H9 (cell line): ENCODE measurements at regions not wholly inside any gene's neighbourhood (a gene's known extent, or its start where the extent isn't known, plus 50 kb on each side); places are given as distances from the start of the nearest gene placed in this dataset.

Experiments used
- DNase-seq: peaks from one replicate; pipeline ENCODE4 v3.0.0-alpha.2; 2017
- H2AFZ ChIP-seq: one replicate; pipeline ENCODE4 v1.6.1; 2013; ENCODE audit warnings: mild to moderate bottlenecking, low read length, control low read depth, moderate library complexity
- H2AK5ac ChIP-seq: 2 replicates; pipeline ENCODE4 v1.6.1; 2013; ENCODE audit warnings: low read length, control low read depth, mixed read lengths; ENCODE audit not compliant: insufficient read length
- H2BK120ac ChIP-seq: one replicate; pipeline ENCODE4 v1.6.1; 2013; ENCODE audit warnings: low read depth, mild to moderate bottlenecking, low read length, control low read depth, inconsistent platforms; ENCODE audit not compliant: poor library complexity, severe bottlenecking
- H2BK12ac ChIP-seq: 2 replicates; pipeline ENCODE4 v1.6.1; 2013; ENCODE audit warnings: low read length, control low read depth, mixed read lengths, low read depth; ENCODE audit not compliant: insufficient read length
- H2BK15ac ChIP-seq: 2 replicates; pipeline ENCODE4 v1.6.1; 2013; ENCODE audit warnings: low read depth, low read length, control low read depth
- H2BK20ac ChIP-seq: one replicate; pipeline ENCODE4 v1.6.1; 2013; ENCODE audit warnings: low read depth, mild to moderate bottlenecking, low read length, control low read depth, inconsistent platforms; ENCODE audit not compliant: poor library complexity, severe bottlenecking
- H2BK5ac ChIP-seq: 2 replicates; pipeline ENCODE4 v1.6.1; 2013; ENCODE audit warnings: low read length, control low read depth, mixed read lengths; ENCODE audit not compliant: insufficient read length
- H3K14ac ChIP-seq: 2 replicates; pipeline ENCODE4 v1.6.1; 2013; ENCODE audit warnings: low read length, control low read depth; ENCODE audit not compliant: insufficient read depth
- H3K18ac ChIP-seq: 2 replicates; pipeline ENCODE4 v1.6.1; 2013; ENCODE audit warnings: low read depth, mild to moderate bottlenecking, mixed read lengths, low read length, control low read depth; ENCODE audit not compliant: insufficient read length
- H3K23ac ChIP-seq: 2 replicates; pipeline ENCODE4 v1.6.1; 2013; ENCODE audit warnings: low read length, control low read depth, mixed read lengths, low read depth; ENCODE audit not compliant: insufficient read length
- H3K23me2 ChIP-seq: 2 replicates; pipeline ENCODE4 v1.6.1; 2013; ENCODE audit warnings: low read depth, mild to moderate bottlenecking, mixed read lengths, low read length, control low read depth; ENCODE audit not compliant: insufficient read length, poor library complexity, severe bottlenecking
- H3K27ac ChIP-seq: 2 replicates; pipeline ENCODE4 v1.5.1; 2013; ENCODE audit warnings: low read length, control low read depth, mixed read lengths, low read depth; ENCODE audit not compliant: insufficient read length
- H3K27me3 ChIP-seq: 2 replicates; pipeline ENCODE4 v1.6.1; 2013; ENCODE audit warnings: low read length, control low read depth, inconsistent platforms; ENCODE audit not compliant: insufficient read depth
- H3K4ac ChIP-seq: 2 replicates; pipeline ENCODE4 v1.6.1; 2013; ENCODE audit warnings: low read depth, mild to moderate bottlenecking, control low read depth, inconsistent platforms, low read length, moderate library complexity
- H3K4me1 ChIP-seq: 2 replicates; pipeline ENCODE4 v1.6.1; 2013; ENCODE audit warnings: low read length, control low read depth, inconsistent platforms; ENCODE audit not compliant: insufficient read depth
- H3K4me2 ChIP-seq: 2 replicates; pipeline ENCODE4 v1.6.1; 2013; ENCODE audit warnings: low read length, control low read depth, mixed read lengths; ENCODE audit not compliant: insufficient read length, insufficient read depth
- H3K56ac ChIP-seq: 2 replicates; pipeline ENCODE4 v1.6.1; 2013; ENCODE audit warnings: low read depth, mild to moderate bottlenecking, mixed read lengths, low read length, control low read depth; ENCODE audit not compliant: insufficient read length
- H3K79me1 ChIP-seq: 2 replicates; pipeline ENCODE4 v1.6.1; 2013; ENCODE audit warnings: low read depth, mild to moderate bottlenecking, moderate library complexity, low read length, control low read depth, inconsistent platforms; ENCODE audit not compliant: insufficient read depth, poor library complexity, severe bottlenecking
- H3K79me2 ChIP-seq: 2 replicates; pipeline ENCODE4 v1.6.1; 2013; ENCODE audit warnings: low read length, control low read depth, inconsistent platforms; ENCODE audit not compliant: insufficient read depth
- H3K9ac ChIP-seq: 2 replicates; pipeline ENCODE4 v1.6.1; 2013; ENCODE audit warnings: low read length, control low read depth, mixed read lengths; ENCODE audit not compliant: insufficient read length; ENCODE audit errors: extremely low read depth
- H3K9me3 ChIP-seq: one replicate; pipeline ENCODE4 v1.6.1; 2013; ENCODE audit warnings: low read depth, low read length, inconsistent platforms; ENCODE audit not compliant: control insufficient read depth
- H3T11ph ChIP-seq: one replicate; pipeline ENCODE4 v1.6.1; 2013; ENCODE audit warnings: mild to moderate bottlenecking, low read length, control low read depth, inconsistent platforms
- H4K20me1 ChIP-seq: one replicate; pipeline ENCODE4 v1.6.1; 2013; ENCODE audit not compliant: control insufficient read depth, insufficient read length, insufficient read depth
- H4K5ac ChIP-seq: 2 replicates; pipeline ENCODE4 v1.6.1; 2013; ENCODE audit warnings: low read depth, mild to moderate bottlenecking, mixed read lengths, low read length, control low read depth; ENCODE audit not compliant: insufficient read length
- H4K8ac ChIP-seq: replicated peaks from 2 replicates; pipeline ENCODE4 v1.6.1; 2013; ENCODE audit warnings: low read length, control low read depth, mixed read lengths, low read depth; ENCODE audit not compliant: insufficient read length
- H4K91ac ChIP-seq: 2 replicates; pipeline ENCODE4 v1.6.1; 2013; ENCODE audit warnings: low read depth, mild to moderate bottlenecking, moderate library complexity, mixed read lengths, low read length, control low read depth; ENCODE audit not compliant: insufficient read length
- H3K27ac Mint-ChIP-seq, 3 experiments: 2 replicates in 2 of 3; 3 replicates in 1 of 3; pipeline ENCODE4 v1.8.0; 2020 to 2021; ENCODE audit warnings: mixed read lengths in 3 of 3, mild to moderate bottlenecking in 1 of 3, moderate library complexity in 1 of 3
- H3K27me3 Mint-ChIP-seq: 2 replicates; pipeline ENCODE4 v1.8.0; 2021; ENCODE audit warnings: low read depth, mild to moderate bottlenecking, moderate library complexity, mixed read lengths
- H3K36me3 Mint-ChIP-seq, 3 experiments: 2 replicates in 2 of 3; 3 replicates in 1 of 3; pipeline ENCODE4 v1.8.0; 2020 to 2021; ENCODE audit warnings: low read depth in 3 of 3, mixed read lengths in 3 of 3; ENCODE audit not compliant: insufficient read depth in 1 of 3
- H3K4me1 Mint-ChIP-seq, 2 experiments: 2 replicates each; pipeline ENCODE4 v1.8.0; 2020; ENCODE audit warnings: mixed read lengths in 2 of 2
- H3K4me3 Mint-ChIP-seq, 2 experiments: 2 replicates in 1 of 2; 3 replicates in 1 of 2; pipeline ENCODE4 v1.8.0; 2020 to 2021; ENCODE audit warnings: mild to moderate bottlenecking in 2 of 2, mixed read lengths in 2 of 2, moderate library complexity in 1 of 2
- H3K9me3 Mint-ChIP-seq, 2 experiments: 2 replicates in 1 of 2; 3 replicates in 1 of 2; pipeline ENCODE4 v1.8.0; 2020; ENCODE audit warnings: mild to moderate bottlenecking in 2 of 2, mixed read lengths in 2 of 2, moderate library complexity in 1 of 2
- WGBS: extraction: QIAGEN DNeasy Blood & Tissue Kit; methylation state at CpG from one replicate; pipeline ENCODE4 v1.1.7; 2013; ENCODE audit warnings: missing lambda C conversion rate, low lambda C conversion rate, mixed read lengths; ENCODE audit not compliant: insufficient read length; ENCODE audit errors: extremely low coverage; 5-methylcytosine and 5-hydroxymethylcytosine counted together
- TF ChIP-seq, protein P1 (sequence below): fragments of 200-600 bp; sonication (generic); conservative IDR thresholded peaks from 3 replicates; pipeline ENCODE4 v1.8.0; 2021; ENCODE audit warnings: antibody characterized with exemption, mild to moderate bottlenecking

DNA sequence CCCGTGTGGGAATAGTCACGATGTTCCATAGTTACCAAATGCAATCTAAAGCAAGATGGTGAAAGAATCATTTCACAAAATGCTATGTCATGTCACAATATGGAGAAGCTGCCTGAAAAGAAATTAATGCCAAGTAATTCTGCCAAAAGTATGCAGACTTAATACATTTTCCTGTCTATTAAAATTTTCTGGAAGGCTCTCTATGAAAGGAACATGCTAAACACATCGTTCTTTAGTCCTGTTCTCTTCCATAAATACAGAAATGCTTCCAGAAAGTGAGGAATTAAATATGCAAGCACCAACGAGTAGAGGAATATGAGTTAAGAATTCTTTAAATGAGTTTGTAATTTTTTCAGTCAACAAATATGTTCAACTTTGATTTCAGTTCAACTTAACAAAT is 266.8 kb upstream of the CRBN start:
- H2AK5ac ChIP-seq, result no peak overlapping the region
- H3K79me1 ChIP-seq, result no peaks in the 10 kb centered on the region
- H3K27me3 ChIP-seq, result no peaks in the 10 kb centered on the region
- H2AFZ ChIP-seq, result no peak overlapping the region
- no peaks in the 10 kb centered on the region for H3K9me3 Mint-ChIP-seq
- H3K4me3 Mint-ChIP-seq, result no peak overlapping the region
- H3K27me3 Mint-ChIP-seq, result no peaks in the 10 kb centered on the region; the same call in 1 of the 2 replicates
- peaks cover 5 to 6% of the 10 kb centered on the region in 2 experiments for H3K4me1 Mint-ChIP-seq
- H3K23me2 ChIP-seq, result no peaks in the 10 kb centered on the region
- no peaks in the 10 kb centered on the region for H3K4me1 ChIP-seq
- H4K8ac ChIP-seq, result no peak overlapping the region
- no peak overlapping the region for H3K18ac ChIP-seq
- TF ChIP-seq, protein P1, sequence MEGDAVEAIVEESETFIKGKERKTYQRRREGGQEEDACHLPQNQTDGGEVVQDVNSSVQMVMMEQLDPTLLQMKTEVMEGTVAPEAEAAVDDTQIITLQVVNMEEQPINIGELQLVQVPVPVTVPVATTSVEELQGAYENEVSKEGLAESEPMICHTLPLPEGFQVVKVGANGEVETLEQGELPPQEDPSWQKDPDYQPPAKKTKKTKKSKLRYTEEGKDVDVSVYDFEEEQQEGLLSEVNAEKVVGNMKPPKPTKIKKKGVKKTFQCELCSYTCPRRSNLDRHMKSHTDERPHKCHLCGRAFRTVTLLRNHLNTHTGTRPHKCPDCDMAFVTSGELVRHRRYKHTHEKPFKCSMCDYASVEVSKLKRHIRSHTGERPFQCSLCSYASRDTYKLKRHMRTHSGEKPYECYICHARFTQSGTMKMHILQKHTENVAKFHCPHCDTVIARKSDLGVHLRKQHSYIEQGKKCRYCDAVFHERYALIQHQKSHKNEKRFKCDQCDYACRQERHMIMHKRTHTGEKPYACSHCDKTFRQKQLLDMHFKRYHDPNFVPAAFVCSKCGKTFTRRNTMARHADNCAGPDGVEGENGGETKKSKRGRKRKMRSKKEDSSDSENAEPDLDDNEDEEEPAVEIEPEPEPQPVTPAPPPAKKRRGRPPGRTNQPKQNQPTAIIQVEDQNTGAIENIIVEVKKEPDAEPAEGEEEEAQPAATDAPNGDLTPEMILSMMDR, result no peak
- H3K79me2 ChIP-seq, result no peaks in the 10 kb centered on the region
- H2BK15ac ChIP-seq, result no peak overlapping the region
- no peak overlapping the region for H3K56ac ChIP-seq
- no peak overlapping the region for H3T11ph ChIP-seq
- no peak for DNase-seq
- H2BK20ac ChIP-seq, result no peak overlapping the region
- no peak overlapping the region for H4K5ac ChIP-seq
- no peaks in the 10 kb centered on the region for H3K9me3 ChIP-seq
- no peak overlapping the region for H2BK120ac ChIP-seq
- no peak overlapping the region for H2BK5ac ChIP-seq
- no peak overlapping the region for H2BK12ac ChIP-seq
- H3K23ac ChIP-seq, result no peak overlapping the region
- H3K4me2 ChIP-seq, result no peak overlapping the region
- no CpG with 5 or more reads among the region's 4 CpGs for WGBS
- no peak overlapping the region for H3K9ac ChIP-seq
- no peak overlapping the region for H3K4ac ChIP-seq
- H4K91ac ChIP-seq, result no peak overlapping the region
- no peak overlapping the region for H3K14ac ChIP-seq
- H3K36me3 Mint-ChIP-seq, result no peaks in the 10 kb centered on the region
- no peak overlapping the region for H3K27ac Mint-ChIP-seq
- H4K20me1 ChIP-seq, result no peaks in the 10 kb centered on the region
- H3K27ac ChIP-seq, result no peak overlapping the region
